Skin epidermis (tissue), 12 donors: ENCODE measurements at regions not wholly inside any gene's neighbourhood (a gene's known extent, or its start where the extent isn't known, plus 50 kb on each side); places are given as distances from the start of the nearest gene placed in this dataset.

ENCODE experiments used
- H3K27ac ChIP-seq, 21 experiments: fragments of 200-600 bp; sonication (generic) in 11 of 21; one replicate each; pipeline ENCODE4 v1.5.0; 2020; ENCODE audit warnings: mild to moderate bottlenecking in 3 of 21, inconsistent platforms in 2 of 21, moderate library complexity in 2 of 21
- H3K4me3 ChIP-seq, 7 experiments: fragments of 200-600 bp; sonication (generic) in 2 of 7; one replicate each; pipeline ENCODE4 v1.5.0; 2020; ENCODE audit warnings: inconsistent platforms in 2 of 7, mild to moderate bottlenecking in 2 of 7, moderate library complexity in 1 of 7

DNA sequence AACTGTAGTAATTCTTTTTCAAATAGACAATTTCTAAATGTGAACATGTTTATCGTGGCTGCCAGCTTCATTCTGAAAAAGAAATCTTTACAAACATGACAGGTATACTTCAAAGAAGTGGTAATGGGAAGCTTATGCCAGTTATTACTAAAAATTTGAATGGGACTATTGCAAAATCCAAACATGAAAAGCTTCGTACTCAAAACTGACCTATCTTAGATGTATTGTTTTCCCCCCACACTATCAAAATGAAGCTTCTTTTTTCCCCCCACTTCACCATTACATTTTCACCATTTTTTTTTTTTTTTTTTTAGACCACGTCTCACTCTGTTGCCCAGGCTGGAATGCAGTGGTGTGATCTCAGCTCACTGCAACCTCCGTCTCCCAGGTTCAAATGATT, 50.4 kb upstream of the SERTAD2 start:
- Histone ChIP-seq H3K27ac (no peak overlapping the region), H3K4me3 (no peak overlapping the region)

DNA sequence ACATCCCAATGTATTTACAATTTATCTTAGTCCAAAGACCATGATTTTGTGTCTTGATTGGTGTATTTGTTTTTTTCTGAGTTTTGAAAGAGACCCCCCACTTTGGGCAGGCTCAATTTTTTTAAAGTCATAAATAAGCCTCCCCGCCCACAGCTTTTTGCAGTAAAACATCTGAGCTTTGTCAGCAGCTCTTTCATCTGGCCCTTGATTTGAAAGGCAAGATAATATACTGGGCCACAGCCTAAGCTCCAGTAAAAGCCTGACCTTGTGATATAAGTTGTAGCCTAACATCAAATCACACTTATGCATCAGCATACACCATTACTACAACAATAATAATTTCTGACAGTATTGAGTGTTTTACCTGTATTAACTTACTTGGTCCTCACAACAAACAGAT, 51.3 kb upstream of the SERTAD2 start:
- Histone ChIP-seq H3K4me3 (no peak overlapping the region), H3K27ac (no peak overlapping the region)

DNA sequence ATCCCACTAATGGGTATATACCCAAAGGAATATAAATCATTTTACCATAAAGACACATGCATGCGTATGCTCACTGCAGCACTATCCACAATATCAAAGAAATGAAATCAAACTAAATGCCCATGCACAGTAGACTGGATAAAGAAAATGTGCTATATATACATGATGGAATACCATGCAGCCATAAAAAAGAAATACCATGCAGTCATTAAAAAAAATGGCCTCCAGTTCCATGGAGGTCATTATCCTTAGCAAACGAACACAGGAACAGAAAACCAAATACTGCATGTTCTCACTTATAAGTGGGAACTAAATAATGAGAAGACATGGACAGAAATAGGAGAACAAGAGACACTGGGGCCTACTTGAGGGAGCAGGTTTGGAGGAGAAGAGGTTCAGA, 53.6 kb upstream of the SERTAD2 start:
- no peak overlapping the region for H3K27ac ChIP-seq
- no peak overlapping the region for H3K4me3 ChIP-seq

DNA sequence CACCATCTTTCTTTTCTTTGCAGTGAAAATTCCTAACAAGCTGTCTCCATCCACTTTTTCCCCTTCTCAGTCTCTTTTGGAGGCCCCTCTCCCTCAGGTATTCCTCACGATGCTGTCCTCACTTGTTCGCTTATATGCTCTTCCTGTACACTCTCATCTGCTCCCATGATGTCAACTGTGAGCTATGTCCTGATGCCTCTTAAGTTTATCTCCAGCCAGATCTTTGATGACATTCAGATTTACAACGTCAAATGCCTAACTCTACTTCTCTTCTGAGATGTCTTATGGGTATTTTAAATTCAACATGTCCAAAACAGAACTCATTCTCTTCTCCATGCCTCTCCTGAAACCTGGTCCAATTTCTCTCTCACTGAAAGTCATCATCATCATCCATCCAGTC, 55.1 kb upstream of the SERTAD2 start:
- Histone ChIP-seq H3K27ac (no peak overlapping the region), H3K4me3 (no peak overlapping the region)

DNA sequence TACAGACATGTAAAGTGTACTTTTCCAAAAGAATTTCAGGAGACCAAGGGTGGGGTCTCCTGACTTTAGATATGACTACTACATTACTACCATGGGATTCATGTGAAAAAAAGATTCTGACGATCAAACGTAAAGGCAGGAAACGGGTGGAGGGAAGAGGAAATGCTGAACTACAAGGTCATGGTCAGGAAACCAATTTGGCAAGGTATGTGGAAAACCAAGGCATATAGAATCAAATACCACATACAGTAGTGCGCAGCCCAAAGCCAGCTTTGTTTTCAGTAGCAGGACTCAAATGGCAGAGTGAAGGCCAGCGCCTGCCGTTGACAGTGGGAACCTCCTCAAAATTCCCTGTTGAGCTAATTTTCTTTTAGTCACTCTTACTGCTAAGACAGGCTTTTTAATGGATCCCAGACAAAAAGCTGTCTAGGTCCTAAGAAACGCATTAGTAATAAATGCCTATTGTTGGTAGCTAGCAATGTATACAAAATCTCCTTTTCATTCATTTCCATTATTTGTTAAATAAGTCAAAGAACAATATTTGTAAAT, 57.6 kb upstream of the SERTAD2 start:
- no peak overlapping the region for H3K27ac ChIP-seq

DNA sequence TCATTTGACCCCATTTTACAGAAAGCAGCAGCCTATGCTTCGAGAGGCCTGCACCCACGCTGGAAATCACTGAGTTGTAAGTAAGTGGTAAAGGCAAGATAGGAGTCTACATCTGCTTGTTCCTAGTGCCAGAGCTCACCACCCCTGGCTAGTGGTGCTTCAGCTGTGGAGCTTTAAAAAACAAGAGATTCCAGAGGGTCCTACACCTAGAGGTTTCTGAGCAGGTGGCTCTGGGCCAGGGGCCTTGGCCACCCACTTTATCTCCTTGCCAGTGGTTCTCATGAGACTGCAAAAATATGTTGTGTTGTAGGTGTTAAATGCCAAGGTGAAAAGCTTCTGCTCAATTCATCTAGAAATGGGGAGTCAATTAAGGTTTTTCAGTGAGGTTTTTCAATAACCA, 60.0 kb upstream of the SERTAD2 start:
- Histone ChIP-seq H3K27ac (no peak overlapping the region), H3K4me3 (no peak overlapping the region)

More for the DNA sequence above, 57.6 kb upstream of the SERTAD2 start:
- H3K4me3 ChIP-seq: no peak overlapping the region

DNA sequence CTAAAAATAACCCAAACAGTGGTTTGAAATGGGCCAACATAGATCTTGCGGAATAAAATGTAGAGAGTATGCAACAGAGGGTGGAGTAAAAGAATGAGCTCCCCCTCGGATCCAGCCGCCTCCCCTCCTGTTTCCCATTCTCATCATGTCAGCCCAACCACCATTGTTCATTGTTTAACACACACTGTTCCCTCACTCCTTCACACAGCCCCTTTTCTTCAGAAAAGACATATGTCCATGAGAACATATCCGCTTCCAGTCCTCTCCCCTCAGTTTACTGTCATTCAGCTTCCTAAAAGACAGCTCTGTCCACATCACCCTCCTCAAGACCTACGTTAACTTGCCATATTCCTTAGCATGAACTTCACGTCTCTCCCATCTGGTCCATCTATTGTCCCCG, 62.9 kb upstream of the SERTAD2 start:
- Histone ChIP-seq H3K27ac (no peak overlapping the region), H3K4me3 (no peak overlapping the region)

DNA sequence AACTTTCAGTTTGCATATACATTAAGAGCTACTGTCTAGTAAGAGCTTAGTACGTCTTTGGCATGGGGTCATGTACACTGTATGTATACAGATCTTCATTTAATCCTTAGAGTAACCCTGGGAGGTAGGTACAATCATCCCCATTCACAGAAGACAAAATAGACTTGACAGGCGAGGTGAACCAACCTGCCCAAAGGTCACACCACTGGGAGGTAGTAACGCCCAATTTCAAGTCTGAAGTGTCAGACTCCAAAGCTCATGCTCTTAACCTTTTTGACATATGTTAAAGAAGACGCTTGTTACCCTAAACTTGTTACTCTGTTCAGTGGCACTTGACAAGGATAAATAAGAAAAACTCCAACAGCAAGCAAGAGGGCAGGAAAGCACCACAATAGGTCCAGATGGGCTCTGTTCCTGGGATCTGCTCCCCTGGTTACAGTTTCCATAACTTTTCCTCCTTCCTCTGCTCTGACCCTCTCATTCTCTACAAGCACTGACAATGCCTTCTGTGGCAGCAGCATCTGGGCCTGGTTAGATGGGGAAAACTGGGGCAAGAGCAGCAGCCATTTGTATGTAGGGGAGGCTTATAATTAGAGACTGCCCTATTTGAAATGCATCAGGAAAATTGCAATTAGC, 64.7 kb upstream of the SERTAD2 start:
- H3K4me3 ChIP-seq: no peak overlapping the region
- peak overlapping the region in 3 of 21 experiments; percentile 16 to 31 (median 26) for H3K27ac ChIP-seq

DNA sequence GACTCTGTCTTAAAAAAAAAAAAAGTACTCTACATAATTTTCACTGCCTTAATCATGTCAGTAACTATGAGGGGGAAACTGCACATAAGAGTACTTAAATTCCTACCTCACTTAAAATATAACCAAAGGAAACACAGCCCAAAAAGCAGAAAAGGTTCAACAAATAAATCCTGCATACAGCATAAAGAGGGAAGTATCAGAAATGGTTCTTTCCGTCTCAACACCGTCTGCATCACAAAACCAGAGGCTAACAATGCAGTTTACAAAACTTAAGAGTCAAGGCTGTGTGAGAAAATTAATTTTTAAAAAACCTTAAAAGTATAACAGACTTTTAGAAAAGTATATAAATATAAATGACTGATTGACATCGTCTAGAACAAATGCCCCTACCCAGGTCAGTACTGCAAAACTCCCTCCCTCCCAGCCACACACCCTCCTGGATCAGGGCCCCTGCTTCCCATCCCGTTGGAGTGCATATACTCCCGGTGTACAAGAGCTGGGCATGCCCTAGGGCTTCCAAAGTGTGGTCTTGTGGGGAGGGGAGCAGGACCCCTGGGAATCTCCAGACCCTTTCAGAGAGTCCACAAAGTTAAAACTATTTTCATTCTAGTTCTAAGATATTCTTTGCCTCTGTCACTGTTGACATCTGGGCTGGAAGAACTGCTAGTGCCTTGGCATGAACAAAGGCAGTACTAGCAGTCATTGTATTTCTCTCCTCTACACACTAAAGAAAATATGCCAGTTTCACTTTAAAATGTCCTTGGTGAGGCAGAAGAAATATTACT, 67.0 kb upstream of the SERTAD2 start:
- no peak overlapping the region for H3K4me3 ChIP-seq
- H3K27ac ChIP-seq: peak overlapping the region in 6 of 21 experiments; percentile 2 to 55 (median 6)

DNA sequence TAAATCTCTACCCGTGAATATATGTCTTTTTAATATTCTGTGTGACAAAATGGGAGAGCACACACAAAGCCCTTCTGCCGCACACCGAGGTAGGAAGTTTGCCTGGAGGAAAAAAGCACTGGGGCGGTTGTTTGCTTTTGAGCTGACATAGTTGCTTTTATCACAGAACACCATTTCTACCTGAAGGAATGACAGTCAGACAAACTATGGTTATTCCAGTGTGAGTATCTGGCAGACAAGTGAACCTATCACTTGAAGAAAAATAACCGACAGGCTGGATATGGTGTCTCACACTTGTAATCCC, 67.6 kb upstream of the SERTAD2 start:
- H3K4me3 ChIP-seq: no peak overlapping the region
- peak overlapping the region in 6 of 21 experiments; percentile 2 to 55 (median 17) for H3K27ac ChIP-seq

DNA sequence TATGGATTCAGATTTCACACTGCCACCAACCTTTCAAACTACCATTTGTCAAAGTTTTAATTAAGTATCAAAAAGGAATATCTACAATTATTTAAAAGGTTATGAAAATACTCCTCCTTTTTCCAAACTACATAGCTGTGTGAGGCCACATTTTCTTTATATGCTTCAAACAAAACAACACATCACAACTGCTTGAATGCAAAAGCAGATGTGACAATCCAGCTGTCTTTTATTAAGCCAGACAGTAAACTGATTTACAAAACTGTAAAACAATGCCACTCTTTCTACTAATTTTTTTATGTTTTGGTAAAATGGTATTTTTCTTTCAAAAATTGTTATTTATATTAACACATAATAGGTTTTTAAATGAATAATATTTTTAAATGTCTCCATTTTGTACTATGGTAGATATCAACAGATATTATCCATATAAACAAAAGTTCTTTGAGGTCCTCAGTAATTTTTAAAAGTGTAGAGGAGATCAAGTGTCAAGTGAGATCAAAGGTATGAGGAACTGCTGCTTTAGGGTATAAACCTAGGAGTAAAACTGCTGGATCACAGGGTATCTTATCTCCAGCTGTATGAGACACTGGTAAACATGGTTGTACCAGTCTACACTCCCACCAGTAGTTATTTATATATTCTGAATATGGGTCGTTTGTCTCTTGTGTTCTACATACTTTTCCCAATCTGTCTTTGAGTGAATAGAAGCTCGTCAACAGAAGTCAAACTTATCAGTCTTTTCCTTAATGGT, 68.8 kb upstream of the SERTAD2 start:
- Histone ChIP-seq H3K4me3 (no peak overlapping the region), H3K27ac (no peak overlapping the region)

DNA sequence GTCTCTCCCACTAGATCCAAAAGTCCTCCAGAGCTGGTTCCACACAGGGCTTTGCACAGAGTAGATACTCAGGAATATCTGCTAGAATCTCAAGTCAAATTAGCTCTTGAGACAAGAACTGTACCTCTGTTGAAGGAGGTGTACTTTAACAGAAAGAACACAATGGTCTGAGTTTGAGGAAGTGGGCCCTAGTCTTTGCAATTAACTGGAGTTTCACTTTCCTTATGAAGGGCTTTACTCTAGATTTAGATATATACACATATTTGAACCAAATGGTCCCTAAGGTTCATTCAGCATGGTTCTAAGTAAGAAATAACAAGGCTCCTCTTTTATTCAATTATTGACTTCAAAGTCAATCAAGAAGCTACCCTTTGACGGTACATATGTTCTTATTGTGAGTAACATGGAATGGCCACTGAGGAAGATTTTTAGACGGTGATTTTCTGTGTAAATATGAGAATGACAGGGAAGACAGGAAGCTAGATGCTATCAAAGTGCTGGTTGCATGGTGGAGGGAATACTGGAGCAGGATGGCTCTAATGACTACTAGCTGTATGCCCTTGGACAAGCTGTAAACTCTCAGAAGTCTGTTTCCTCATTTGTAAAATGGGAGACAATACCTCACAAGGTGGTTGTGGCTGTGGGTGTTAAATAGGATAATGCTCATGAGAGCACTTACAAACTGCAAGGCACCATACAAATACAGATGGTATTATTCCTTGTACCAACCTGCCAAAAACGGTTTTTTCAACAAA, 73.5 kb upstream of the SERTAD2 start:
- Histone ChIP-seq H3K4me3 (no peak overlapping the region), H3K27ac (peak overlapping the region in 16 of 21 experiments; percentile 7 to 83 (median 54))

DNA sequence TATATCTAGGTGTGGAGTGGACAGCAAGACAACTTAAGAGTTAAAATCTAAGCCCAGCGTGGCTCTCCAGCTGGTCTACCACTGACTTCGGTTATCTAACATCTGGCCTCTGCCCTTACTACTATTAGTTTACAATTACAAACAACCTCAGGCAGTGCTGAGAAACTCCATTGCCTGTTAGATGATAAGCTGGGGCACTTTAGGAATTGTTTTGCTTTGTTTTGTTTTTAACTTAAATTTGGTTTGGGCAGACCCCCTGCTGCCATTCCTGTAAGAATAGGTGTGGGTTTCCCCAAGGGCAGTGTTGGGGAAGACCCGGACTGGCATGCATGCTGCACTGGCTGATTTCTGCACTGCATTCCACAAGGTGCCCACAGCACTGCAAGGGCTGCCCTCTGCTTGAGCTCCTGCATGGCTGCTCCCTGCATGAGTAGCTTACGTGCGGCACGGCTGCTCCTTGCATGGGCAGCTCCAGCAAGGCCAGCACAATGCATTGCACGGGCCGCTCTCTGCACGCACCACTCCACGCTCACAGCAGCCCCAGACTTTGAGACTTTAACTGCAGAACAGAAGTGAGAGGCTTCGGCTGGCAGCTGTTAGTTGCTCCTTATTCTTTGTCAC, 74.2 kb upstream of the SERTAD2 start:
- H3K27ac ChIP-seq: peak overlapping the region in 10 of 21 experiments; percentile 6 to 83 (median 52)
- no peak overlapping the region for H3K4me3 ChIP-seq

DNA sequence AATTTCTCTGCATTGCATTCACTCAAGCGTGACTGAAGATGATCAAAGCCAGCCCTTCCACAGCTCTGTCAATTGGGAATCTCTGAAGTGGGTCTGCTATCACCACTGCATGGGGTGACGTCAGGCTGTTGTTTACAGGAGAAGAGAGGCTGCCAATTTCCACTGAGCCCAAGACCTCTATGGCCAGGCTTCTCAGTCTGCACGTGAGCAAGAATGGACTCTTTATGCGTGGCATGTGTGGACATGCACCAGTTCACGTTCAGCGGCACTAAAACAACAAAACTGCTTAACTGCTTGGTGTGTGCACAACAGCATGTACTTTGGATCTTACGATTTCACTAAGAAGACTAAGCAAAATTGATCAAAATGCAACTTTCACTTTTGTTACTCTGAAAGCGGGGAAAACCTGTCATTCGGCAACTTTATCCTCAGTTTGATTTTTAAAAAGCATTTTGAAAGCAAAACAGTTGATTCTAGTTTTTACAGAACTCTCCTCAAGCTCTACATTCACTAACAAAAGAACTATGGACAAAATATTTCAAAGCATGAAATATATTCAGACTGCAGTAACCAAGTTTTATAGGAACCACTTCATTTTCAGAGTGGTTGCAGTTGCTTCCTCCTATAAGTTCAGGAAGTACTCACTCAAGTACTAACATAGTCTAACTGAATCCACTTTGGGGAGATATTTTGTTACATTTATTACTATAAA, 77.0 kb upstream of the SERTAD2 start:
- Histone ChIP-seq H3K4me3 (peak overlapping the region; percentile 9 to 31 (median 16)), H3K27ac (peak overlapping the region in 20 of 21 experiments; percentile 60 to 90 (median 78))

DNA sequence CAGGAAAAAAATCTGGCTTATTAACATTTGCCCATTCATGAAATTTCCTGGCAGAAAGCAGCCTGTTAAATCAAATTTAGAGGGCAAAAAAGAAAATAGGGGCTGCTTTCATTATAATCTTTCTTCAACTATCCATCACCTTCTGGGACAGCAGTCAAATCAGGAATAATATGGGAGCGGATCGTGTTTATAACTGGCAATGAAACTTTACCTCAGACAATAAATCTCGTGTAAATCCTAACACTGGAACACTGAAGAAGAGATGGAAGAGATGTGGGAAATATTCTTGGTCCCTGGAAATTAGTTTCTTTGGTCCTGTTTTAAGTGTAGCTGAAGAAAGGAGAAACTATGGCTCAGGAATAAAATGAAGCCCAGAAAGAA, 77.5 kb upstream of the SERTAD2 start:
- Histone ChIP-seq H3K27ac (peak overlapping the region in 20 of 21 experiments; percentile 60 to 90 (median 78)), H3K4me3 (peak overlapping the region in 1 of 7 experiments; percentile 18)

DNA sequence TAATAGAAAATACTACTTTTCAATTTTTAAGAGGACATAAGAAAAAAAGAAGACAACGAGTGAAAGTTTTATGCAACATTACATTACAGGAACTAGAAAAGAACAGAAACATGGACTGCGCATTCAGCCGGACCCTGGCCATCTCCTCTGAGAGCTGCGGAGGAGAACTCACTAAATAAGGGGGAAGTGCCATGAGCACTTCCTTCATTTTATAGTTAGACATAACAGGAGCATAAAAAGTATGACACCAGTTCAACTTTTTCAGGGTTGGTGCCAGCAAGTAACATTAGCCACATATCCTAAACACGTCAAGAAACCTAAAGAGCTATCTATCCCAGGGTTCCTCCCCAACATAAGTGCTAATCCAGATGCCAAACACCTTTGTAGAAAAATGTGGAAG, 78.0 kb upstream of the SERTAD2 start:
- Histone ChIP-seq H3K4me3 (no peak overlapping the region), H3K27ac (peak overlapping the region in 18 of 21 experiments; percentile 62 to 90 (median 78))

DNA sequence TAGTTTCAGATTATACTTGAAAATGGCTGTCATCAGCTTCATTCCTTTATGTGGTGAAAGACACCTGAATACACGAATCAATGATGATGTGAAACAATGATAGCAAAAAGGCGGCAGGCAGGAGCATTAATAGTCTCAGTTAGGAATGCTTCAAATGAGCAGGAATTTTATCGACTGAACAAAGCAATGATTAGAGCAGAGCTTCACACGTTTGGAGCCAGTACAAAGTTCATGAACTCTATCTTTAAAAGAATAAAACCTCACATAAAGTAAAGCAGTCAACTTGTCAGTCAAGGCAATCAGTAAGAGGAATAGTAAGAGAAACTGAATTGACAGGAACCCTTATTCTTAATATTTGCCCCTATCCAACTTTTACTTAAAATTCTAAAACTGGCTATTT, 78.4 kb upstream of the SERTAD2 start:
- Histone ChIP-seq H3K4me3 (no peak overlapping the region), H3K27ac (peak overlapping the region in 10 of 21 experiments; percentile 67 to 90 (median 82))

DNA sequence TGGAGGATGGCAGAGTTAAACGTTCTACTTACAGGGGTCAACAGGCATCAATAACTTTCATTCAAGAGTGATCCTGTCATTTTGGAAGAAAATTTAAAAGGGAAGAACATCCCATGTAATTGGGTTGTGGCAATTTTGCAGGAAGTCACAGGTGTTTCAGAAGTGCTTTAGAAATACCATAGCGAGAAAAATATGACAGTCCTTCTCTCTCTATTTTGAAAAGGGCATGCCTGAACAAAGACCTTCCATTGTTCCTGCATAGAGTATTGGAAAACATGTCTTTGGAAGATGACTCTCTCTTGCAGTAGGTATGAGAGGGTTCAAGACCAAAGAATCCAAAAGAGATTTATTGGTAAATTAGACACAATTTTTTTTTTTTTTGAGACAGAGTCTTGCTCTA, 81.8 kb upstream of the SERTAD2 start:
- no peak overlapping the region for H3K4me3 ChIP-seq
- no peak overlapping the region for H3K27ac ChIP-seq

DNA sequence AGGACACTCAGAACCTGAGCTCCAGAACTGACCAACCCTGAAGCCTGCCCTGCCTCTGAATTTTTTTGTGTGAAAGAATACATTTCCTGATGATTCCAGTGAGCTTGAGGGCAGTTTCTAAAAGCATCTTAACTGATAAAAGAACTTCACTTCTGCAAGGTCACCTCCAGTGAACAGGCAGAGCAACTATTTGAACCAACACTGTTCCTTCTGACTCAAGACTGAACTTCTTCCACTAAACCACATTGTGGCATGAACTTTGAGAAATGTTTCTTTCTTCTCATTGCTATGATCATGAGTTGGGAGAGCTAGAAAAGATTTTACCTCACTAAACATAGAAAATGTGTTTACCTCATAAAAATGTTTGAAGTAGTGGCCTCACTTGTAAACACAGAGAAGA, 83.8 kb upstream of the SERTAD2 start:
- Histone ChIP-seq H3K27ac (peak overlapping the region in 1 of 21 experiments; percentile 15), H3K4me3 (no peak overlapping the region)
